SK-N-SH (cell line): ENCODE measurements at regions not wholly inside any gene's neighbourhood (a gene's known extent, or its start where the extent isn't known, plus 50 kb on each side); places are given as distances from the start of the nearest gene placed in this dataset.

Experiments
- CTCF ChIA-PET: fragments of 300-600, 350-600 bp; formaldehyde crosslinking; extraction: SDS; loops from one replicate; lab custom pipeline; 2021; lab: Yijun Ruan, JAX
- POLR2A ChIA-PET: fragments of 350-600 bp; sonication (Branson Sonifier 250); formaldehyde crosslinking; extraction: SDS; loops from one replicate; lab custom pipeline; 2020; ENCODE audit warnings: antibody characterized with exemption, inconsistent platforms; lab: Yijun Ruan, JAX
- DNase-seq: peaks from one replicate; pipeline ENCODE4 v3.0.0; 2012
- H2AFZ ChIP-seq: fragments of 200-600 bp; sonication (generic); 2 replicates; pipeline ENCODE4 v1.8.1; 2016; ENCODE audit warnings: antibody characterized with exemption, mild to moderate bottlenecking, low read depth
- H3F3A ChIP-seq: fragments of 200-600 bp; sonication (generic); replicated peaks from 2 replicates; pipeline ENCODE3; 2016; ENCODE audit warnings: antibody characterized with exemption, mild to moderate bottlenecking; ENCODE audit not compliant: insufficient read depth
- H3K27ac ChIP-seq, 2 experiments: fragments of 200-500 bp in 1 of 2; fragments of 200-600 bp in 1 of 2; sonication (Bioruptor generic) in 1 of 2; sonication (generic), shearing (Covaris generic) in 1 of 2; 2 replicates each; pipeline versions ENCODE4 v1.5.1 to v1.6.1; 2014 to 2016; ENCODE audit warnings: low read depth in 2 of 2, inconsistent platforms in 1 of 2, low read length in 1 of 2, mild to moderate bottlenecking in 1 of 2, mixed read lengths in 1 of 2
- H3K27me3 ChIP-seq: fragments of 200-600 bp; sonication (generic), shearing (Covaris generic); 2 replicates; pipeline ENCODE4 v1.6.1; 2016; ENCODE audit warnings: mixed run types; ENCODE audit not compliant: insufficient read depth
- H3K36me3 ChIP-seq, 2 experiments: fragments of 200-500 bp in 1 of 2; fragments of 200-600 bp in 1 of 2; sonication (Bioruptor generic) in 1 of 2; sonication (generic) in 1 of 2; replicated peaks in 1 of 2; 2 replicates each; pipeline versions ENCODE3 to v1.5.1; 2014 to 2016; ENCODE audit warnings: low read length in 1 of 2, mild to moderate bottlenecking in 1 of 2; ENCODE audit not compliant: insufficient read depth in 2 of 2, control insufficient read depth in 1 of 2
- H3K4me1 ChIP-seq, 2 experiments: fragments of 200-500 bp in 1 of 2; fragments of 200-600 bp in 1 of 2; sonication (Bioruptor generic) in 1 of 2; sonication (generic), shearing (Covaris generic) in 1 of 2; 2 replicates each; pipeline versions ENCODE4 v1.5.1 to v1.6.1; 2014 to 2016; ENCODE audit warnings: low read depth in 1 of 2, low read length in 1 of 2, mixed run types in 1 of 2; ENCODE audit not compliant: insufficient read depth in 2 of 2, control insufficient read depth in 1 of 2
- H3K4me2 ChIP-seq: fragments of 200-600 bp; sonication (generic), shearing (Covaris generic); 2 replicates; pipeline ENCODE4 v1.6.1; 2017; ENCODE audit warnings: mixed run types
- H3K4me3 ChIP-seq, 2 experiments: fragments of 200-500 bp in 1 of 2; fragments of 200-600 bp in 1 of 2; sonication (Bioruptor generic) in 1 of 2; sonication (generic), shearing (Covaris generic) in 1 of 2; 2 replicates each; pipeline versions ENCODE4 v1.5.1 to v1.8.1; 2014 to 2016; ENCODE audit warnings: low read depth in 2 of 2, inconsistent platforms in 1 of 2, low read length in 1 of 2, mild to moderate bottlenecking in 1 of 2, mixed read lengths in 1 of 2, moderate library complexity in 1 of 2
- H3K79me2 ChIP-seq: fragments of 200-600 bp; sonication (generic); 2 replicates; pipeline ENCODE4 v1.8.1; 2017; ENCODE audit warnings: mild to moderate bottlenecking; ENCODE audit not compliant: insufficient read depth
- H3K9ac ChIP-seq: fragments of 200-600 bp; sonication (generic); 2 replicates; pipeline ENCODE4 v1.6.1; 2017; ENCODE audit warnings: mixed run types
- H3K9me2 ChIP-seq: fragments of 200-600 bp; sonication (generic); 2 replicates; pipeline ENCODE4 v1.6.1; 2017; ENCODE audit warnings: mixed run types
- H3K9me3 ChIP-seq: fragments of 200-600 bp; sonication (generic); 2 replicates; pipeline ENCODE4 v1.6.1; 2017; ENCODE audit warnings: mixed run types, mild to moderate bottlenecking, moderate library complexity
- H4K20me1 ChIP-seq: fragments of 200-600 bp; sonication (generic); 2 replicates; pipeline ENCODE4 v1.6.1; 2017; ENCODE audit warnings: mild to moderate bottlenecking, mixed run types; ENCODE audit not compliant: insufficient read depth
- CHD2 ChIP-seq: fragments of 150-350 bp; IDR thresholded peaks from 2 replicates; pipeline ENCODE4 v1.6.1; 2018; ENCODE audit warnings: low read length; ENCODE audit not compliant: partially characterized antibody
- ELF1 ChIP-seq: IDR thresholded peaks from 2 replicates; pipeline ENCODE4 v1.4.0; 2012
- FOSL2 ChIP-seq: IDR thresholded peaks from 2 replicates; pipeline ENCODE4 v1.4.0; 2012; ENCODE audit warnings: low read depth, mild to moderate bottlenecking, moderate library complexity, borderline replicate concordance
- FOXJ3 ChIP-seq: sonication (generic); formaldehyde crosslinking; IDR thresholded peaks from 2 replicates; pipeline ENCODE4 v1.5.1; 2020; ENCODE audit warnings: mild to moderate bottlenecking, missing genetic modification reagents
- FOXM1 ChIP-seq: IDR thresholded peaks from 2 replicates; pipeline ENCODE4 v1.4.0; 2012; ENCODE audit warnings: low read depth, mild to moderate bottlenecking
- GABPA ChIP-seq: IDR thresholded peaks from 2 replicates; pipeline ENCODE4 v1.4.0; 2012; ENCODE audit warnings: low read depth, mild to moderate bottlenecking
- JUND ChIP-seq: IDR thresholded peaks from 2 replicates; pipeline ENCODE4 v1.4.0; 2012
- MEF2A ChIP-seq: IDR thresholded peaks from 2 replicates; pipeline ENCODE4 v1.4.0; 2012; ENCODE audit warnings: low read depth, borderline replicate concordance
- NFIC ChIP-seq: IDR thresholded peaks from 2 replicates; pipeline ENCODE4 v1.4.0; 2012; ENCODE audit warnings: borderline replicate concordance
- NRF1 ChIP-seq: IDR thresholded peaks from 2 replicates; pipeline ENCODE4 v1.6.1; 2012; ENCODE audit warnings: low read depth, mild to moderate bottlenecking, low read length
- POLR2AphosphoS5 ChIP-seq: IDR thresholded peaks from 2 replicates; pipeline ENCODE4 v1.6.1; 2012; ENCODE audit warnings: low read depth, low read length
- RAD21 ChIP-seq: IDR thresholded peaks from 2 replicates; pipeline ENCODE4 v1.6.1; 2012; ENCODE audit warnings: mild to moderate bottlenecking, low read length
- RFX5 ChIP-seq: IDR thresholded peaks from 2 replicates; pipeline ENCODE4 v1.6.1; 2012; ENCODE audit warnings: mild to moderate bottlenecking, improper control_type of control experiment, low read length
- SIN3A ChIP-seq: IDR thresholded peaks from 2 replicates; pipeline ENCODE4 v1.6.1; 2012; ENCODE audit warnings: low read depth, mild to moderate bottlenecking, low read length, moderate library complexity, borderline replicate concordance
- SMC3 ChIP-seq: IDR thresholded peaks from 2 replicates; pipeline ENCODE4 v1.6.1; 2012; ENCODE audit warnings: low read depth, low read length, improper control_type of control experiment
- TAF1 ChIP-seq: IDR thresholded peaks from 2 replicates; pipeline ENCODE4 v1.6.1; 2012; ENCODE audit warnings: low read depth, mild to moderate bottlenecking, low read length, moderate library complexity, borderline replicate concordance
- TCF12 ChIP-seq: IDR thresholded peaks from 2 replicates; pipeline ENCODE4 v1.4.0; 2012
- TEAD4 ChIP-seq: IDR thresholded peaks from 2 replicates; pipeline ENCODE4 v1.4.0; 2012; ENCODE audit warnings: mild to moderate bottlenecking, borderline replicate concordance; ENCODE audit not compliant: insufficient read depth
- YY1 ChIP-seq: IDR thresholded peaks from 2 replicates; pipeline ENCODE4 v1.4.0; 2012; ENCODE audit warnings: low read depth, mild to moderate bottlenecking
- WGBS: methylation state at CpG from one replicate; pipeline ENCODE4 v1.1.6; 2017; ENCODE audit warnings: low lambda C conversion rate; 5-methylcytosine and 5-hydroxymethylcytosine counted together
- TF ChIP-seq, protein P1 (sequence below): IDR thresholded peaks from 2 replicates; pipeline ENCODE4 v1.4.0; 2012; ENCODE audit warnings: low read depth, borderline replicate concordance
- TF ChIP-seq, protein P2 (sequence below): IDR thresholded peaks from 2 replicates; pipeline ENCODE4 v1.4.0; 2012; ENCODE audit warnings: low read depth
- TF ChIP-seq, protein P3 (sequence below): fragments of 200-600 bp; sonication (generic); IDR thresholded peaks from 2 replicates; pipeline ENCODE4 v1.6.1; 2017; ENCODE audit warnings: antibody characterized with exemption, mild to moderate bottlenecking, moderate library complexity

DNA sequence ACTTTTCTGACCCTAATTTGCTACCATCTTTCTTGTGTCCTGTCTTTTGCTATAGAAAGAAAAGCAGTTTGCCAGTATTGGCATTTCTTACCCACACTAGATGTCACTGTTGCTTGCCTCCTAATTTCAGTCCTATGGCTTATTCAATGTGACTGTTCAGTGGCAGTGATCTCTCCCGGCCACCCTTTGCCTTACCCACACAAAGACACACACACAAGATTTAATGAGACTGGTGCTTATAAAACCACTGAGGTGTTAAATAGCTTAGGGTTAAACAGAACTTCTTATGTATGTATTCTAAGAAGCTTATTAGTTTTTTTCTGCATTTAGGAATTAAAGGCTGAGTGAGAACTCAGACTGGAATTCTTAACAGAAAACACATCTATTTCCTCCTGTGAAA is 233.6 kb upstream of the ASCC3 start:
- Histone ChIP-seq H3K79me2 (no peaks in the 10 kb centered on the region), H3K36me3 (no peaks in the 10 kb centered on the region), H3K9me3 (no peaks in the 10 kb centered on the region), H3K4me2 (no peak overlapping the region), H3K4me1 (peaks cover 0 to 8% of the 10 kb centered on the region in 2 experiments; a peak in 3 of 4 replicates), H3K9ac (no peak overlapping the region), H3K27ac (no peak overlapping the region), H3K27me3 (no peaks in the 10 kb centered on the region), H3F3A (no peaks in the 10 kb centered on the region), H3K4me3 (no peak overlapping the region; a peak in 1 of 4 replicates), H3K9me2 (no peaks in the 10 kb centered on the region), H2AFZ (no peak overlapping the region), H4K20me1 (no peaks in the 10 kb centered on the region)
- ChIA-PET POLR2A (no interaction called here), CTCF (interaction anchor here (0.6 to 5.1 kb wide), 13 partner anchors 12 to 1504 kb away, joined by 3 to 40 read pairs (median 3); partner anchors contain the start of gene GRIK2)
- TF ChIP-seq NFIC (no peak), SMC3 (peak; percentile 68), POLR2AphosphoS5 (no peak), JUND (no peak), NRF1 (no peak), ELF1 (no peak), MEF2A (no peak), TCF12 (no peak), TAF1 (no peak), FOSL2 (no peak), FOXJ3 (CRISPR knock-in tag) (no peak), RAD21 (peak; percentile 91), RFX5 (no peak), SIN3A (no peak), FOXM1 (no peak), YY1 (no peak), TEAD4 (no peak), GABPA (no peak), CHD2 (no peak)
- TF ChIP-seq, protein P1, sequence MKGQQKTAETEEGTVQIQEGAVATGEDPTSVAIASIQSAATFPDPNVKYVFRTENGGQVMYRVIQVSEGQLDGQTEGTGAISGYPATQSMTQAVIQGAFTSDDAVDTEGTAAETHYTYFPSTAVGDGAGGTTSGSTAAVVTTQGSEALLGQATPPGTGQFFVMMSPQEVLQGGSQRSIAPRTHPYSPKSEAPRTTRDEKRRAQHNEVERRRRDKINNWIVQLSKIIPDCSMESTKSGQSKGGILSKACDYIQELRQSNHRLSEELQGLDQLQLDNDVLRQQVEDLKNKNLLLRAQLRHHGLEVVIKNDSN: no peak
- TF ChIP-seq, protein P2, sequence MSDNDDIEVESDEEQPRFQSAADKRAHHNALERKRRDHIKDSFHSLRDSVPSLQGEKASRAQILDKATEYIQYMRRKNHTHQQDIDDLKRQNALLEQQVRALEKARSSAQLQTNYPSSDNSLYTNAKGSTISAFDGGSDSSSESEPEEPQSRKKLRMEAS: no peak
- TF ChIP-seq, protein P3, sequence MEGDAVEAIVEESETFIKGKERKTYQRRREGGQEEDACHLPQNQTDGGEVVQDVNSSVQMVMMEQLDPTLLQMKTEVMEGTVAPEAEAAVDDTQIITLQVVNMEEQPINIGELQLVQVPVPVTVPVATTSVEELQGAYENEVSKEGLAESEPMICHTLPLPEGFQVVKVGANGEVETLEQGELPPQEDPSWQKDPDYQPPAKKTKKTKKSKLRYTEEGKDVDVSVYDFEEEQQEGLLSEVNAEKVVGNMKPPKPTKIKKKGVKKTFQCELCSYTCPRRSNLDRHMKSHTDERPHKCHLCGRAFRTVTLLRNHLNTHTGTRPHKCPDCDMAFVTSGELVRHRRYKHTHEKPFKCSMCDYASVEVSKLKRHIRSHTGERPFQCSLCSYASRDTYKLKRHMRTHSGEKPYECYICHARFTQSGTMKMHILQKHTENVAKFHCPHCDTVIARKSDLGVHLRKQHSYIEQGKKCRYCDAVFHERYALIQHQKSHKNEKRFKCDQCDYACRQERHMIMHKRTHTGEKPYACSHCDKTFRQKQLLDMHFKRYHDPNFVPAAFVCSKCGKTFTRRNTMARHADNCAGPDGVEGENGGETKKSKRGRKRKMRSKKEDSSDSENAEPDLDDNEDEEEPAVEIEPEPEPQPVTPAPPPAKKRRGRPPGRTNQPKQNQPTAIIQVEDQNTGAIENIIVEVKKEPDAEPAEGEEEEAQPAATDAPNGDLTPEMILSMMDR: peak; percentile 59
- 0% methylated on average over 1 of the region's 1 CpG for WGBS
- DNase-seq: peak; percentile 48
